Suprapubic skin (tissue), 3 donors: ENCODE measurements at regions not wholly inside any gene's neighbourhood (a gene's known extent, or its start where the extent isn't known, plus 50 kb on each side); places are given as distances from the start of the nearest gene placed in this dataset.

Experiments used
- POLR2A ChIP-seq, 2 donors: fragments of 450-650 bp; IDR thresholded peaks; one replicate each; pipeline ENCODE4 v1.6.1; 2017; ENCODE audit warnings: antibody characterized with exemption in 2 of 2, mild to moderate bottlenecking in 2 of 2, moderate library complexity in 2 of 2
- TF ChIP-seq, protein P1 (sequence below), 2 donors: fragments of 200-600 bp in 1 of 2; fragments of 450-650 bp in 1 of 2; sonication (generic) in 1 of 2; IDR thresholded peaks; one replicate each; pipeline ENCODE4 v1.5.1; 2016 to 2019; ENCODE audit warnings: antibody characterized with exemption in 2 of 2, mild to moderate bottlenecking in 1 of 2, moderate library complexity in 1 of 2

DNA sequence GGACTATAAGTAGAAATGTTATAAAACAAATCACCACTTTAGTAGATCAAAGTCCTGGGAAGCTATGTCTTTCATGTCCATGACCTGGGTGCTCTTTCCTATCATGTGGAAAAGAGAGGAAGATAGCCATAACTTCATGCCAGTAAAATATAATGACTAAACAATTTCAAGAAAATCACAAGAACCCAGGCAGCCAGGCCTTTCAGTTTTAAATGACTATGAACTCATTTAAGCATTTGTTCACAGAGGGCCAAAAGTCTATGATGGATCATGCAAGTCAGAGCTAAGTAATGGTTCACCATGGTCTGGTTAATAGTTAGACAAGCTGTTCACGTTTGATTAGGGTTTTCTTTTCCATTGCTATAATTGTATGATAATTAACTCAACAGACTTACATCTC lies 155.8 kb downstream of the PPARGC1A start:
- TF ChIP-seq, protein P1, sequence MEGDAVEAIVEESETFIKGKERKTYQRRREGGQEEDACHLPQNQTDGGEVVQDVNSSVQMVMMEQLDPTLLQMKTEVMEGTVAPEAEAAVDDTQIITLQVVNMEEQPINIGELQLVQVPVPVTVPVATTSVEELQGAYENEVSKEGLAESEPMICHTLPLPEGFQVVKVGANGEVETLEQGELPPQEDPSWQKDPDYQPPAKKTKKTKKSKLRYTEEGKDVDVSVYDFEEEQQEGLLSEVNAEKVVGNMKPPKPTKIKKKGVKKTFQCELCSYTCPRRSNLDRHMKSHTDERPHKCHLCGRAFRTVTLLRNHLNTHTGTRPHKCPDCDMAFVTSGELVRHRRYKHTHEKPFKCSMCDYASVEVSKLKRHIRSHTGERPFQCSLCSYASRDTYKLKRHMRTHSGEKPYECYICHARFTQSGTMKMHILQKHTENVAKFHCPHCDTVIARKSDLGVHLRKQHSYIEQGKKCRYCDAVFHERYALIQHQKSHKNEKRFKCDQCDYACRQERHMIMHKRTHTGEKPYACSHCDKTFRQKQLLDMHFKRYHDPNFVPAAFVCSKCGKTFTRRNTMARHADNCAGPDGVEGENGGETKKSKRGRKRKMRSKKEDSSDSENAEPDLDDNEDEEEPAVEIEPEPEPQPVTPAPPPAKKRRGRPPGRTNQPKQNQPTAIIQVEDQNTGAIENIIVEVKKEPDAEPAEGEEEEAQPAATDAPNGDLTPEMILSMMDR (IDR thresholded peaks at IDR 0.05) = no peak
- TF ChIP-seq POLR2A (IDR thresholded peaks at IDR 0.05) = no peak
